Superior temporal gyrus (tissue), 1 donor: ENCODE measurements at regions not wholly inside any gene's neighbourhood (a gene's known extent, or its start where the extent isn't known, plus 50 kb on each side); places are given as distances from the start of the nearest gene placed in this dataset.

Source experiments
- DNase-seq: peaks from one replicate; pipeline ENCODE4 v3.0.0-alpha.2; 2016; ENCODE audit errors: extremely low spot score

DNA sequence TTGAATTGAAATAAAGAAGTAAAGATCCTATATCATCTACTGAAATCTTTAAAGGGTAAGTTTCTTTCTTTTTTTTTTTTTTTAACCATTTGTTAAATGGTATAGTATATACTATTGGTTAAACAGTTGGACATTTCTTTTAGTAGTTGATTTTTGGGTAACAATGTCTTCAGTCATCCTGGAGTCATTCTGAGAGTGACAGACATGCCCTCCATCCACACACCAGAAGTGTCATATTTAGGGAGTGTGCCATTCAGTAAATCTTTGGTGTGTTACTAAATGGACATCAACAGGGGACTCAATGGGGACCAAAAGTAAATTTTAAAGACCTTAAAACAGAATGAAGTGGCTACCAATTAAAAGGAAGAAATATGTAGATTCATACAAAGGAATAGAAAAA, 50.8 kb upstream of the SLC39A10 start:
- no peak for DNase-seq

DNA sequence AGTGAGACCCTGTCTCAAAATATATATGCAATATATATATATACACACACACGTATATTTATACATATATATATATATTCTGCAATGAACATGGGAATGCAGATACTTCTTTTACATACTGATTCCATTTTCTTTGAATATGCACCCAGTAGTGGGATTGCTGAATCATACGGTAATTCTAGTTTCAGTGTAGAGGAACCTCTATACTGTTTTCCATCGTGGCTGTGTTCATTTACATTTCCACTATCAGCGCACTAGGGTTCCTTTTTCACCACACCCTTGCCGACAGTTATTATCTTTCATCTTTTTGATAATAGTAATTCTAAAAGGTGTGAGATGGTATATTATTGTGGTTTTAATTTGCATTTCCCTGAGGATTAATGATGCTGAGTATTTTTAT, 52.3 kb upstream of the SLC39A10 start:
- DNase-seq: no peak

- no peak for DNase-seq
Measured at GRCh38 chr2:195603998-195604397, 53.0 kb upstream of the SLC39A10 start.

DNA sequence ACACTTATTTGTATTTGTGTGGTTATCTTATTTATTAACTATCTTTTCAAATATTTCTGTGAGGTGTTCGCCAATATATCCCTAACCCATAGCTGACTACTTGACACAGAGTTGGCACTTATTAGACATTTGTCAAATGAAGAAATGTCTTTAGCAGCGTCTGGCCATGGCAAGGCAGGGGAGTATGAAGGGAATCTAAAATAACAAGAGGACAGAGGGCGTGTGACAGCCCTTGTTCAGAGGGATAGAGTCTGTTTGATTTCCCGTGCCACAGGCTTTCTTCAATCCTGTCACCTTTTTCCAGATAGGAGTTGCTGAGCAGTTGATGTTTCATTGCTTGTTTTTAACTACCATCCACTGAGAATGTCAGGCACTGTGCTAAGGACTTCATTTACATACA, 53.6 kb upstream of the SLC39A10 start:
- DNase-seq: no peak

DNA sequence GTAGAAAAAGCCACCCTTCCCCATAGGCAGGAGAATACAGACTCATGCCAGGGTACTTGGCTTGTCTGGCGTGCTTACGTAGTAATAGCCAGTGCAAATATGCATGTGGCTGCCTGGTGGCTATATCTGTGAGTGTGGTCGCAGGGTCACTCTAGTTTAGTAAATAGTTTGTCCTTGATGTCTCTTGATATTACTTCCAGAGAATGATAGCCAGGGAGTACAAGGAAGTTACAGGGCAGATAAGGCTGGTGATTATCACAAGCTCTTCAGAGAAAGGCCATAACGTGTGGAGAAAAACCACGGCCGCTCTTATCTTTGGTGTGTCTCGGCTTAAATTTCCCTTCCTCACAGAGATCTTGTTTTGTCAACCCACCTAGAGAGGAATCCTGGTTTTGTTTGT, 54.3 kb upstream of the SLC39A10 start:
- no peak for DNase-seq

GRCh38 chr2:195601361-195601760, 55.7 kb upstream of the SLC39A10 start:
- no peak for DNase-seq

DNA sequence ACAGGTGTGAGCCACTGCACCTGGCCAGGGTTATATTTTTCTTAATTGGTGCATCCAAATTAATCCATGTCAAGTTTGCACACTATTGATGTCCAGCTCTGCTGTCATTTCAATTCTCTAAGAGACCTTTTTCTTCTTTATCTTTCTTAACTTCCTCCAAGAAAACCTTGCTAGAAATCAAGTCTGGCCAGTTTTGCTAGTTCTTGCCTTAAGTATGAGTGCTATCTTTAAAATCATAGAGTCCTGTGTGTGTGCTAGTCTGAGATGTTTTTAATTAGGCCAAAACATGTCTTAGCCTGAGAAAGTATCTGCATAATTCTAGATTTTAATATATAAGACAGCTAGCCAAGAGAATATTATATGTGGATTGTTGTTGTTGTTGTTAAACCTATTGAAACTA, 56.2 kb upstream of the SLC39A10 start:
- DNase-seq: no peak

- DNase-seq: no peak
Measured at GRCh38 chr2:195596840-195597239, 60.2 kb upstream of the SLC39A10 start.

DNA sequence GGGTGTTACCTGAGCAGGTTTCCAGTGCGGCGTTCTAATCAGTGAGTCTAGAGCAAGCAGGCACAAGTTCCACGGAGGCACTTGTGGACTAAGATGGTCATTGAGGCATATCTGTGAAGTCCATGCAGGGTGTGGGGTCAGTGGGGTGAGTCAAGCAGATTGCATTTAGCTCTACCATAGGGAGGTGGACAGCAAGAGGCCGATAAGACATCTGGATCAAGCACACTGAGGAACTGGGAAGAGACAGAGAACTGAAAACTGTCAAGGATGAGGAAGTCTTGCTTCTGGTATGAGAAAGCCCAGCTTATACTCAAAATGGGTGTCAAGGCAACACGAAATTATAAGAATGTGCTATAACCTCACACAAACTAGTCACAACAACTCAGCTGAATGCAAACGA, 61.2 kb upstream of the SLC39A10 start:
- no peak for DNase-seq

GRCh38 chr2:195594919-195595694, 61.9 kb upstream of the SLC39A10 start:
- no peak for DNase-seq

DNA sequence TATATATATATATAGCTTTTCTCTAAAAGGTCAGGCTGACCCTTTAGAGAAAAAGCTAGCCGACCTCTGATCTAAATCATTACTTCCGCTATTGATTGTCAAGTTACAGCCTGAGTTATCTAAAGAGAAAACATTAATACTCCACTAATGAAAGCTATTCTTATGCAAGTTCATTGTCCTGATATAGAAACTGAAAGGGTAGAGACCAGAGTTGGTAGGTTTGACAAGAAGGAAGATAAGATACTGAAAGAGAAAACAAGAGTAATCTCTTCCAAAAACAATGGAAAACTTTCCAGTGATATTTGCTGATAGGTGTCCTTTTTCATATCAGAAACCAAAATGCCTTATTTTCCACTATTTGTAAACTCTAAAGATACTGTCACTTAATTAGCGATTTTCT, 62.8 kb upstream of the SLC39A10 start:
- DNase-seq: no peak

- DNase-seq: peak; percentile 70
Measured at GRCh38 chr2:195592105-195592504, 64.9 kb upstream of the SLC39A10 start.

- no peak for DNase-seq
Measured at GRCh38 chr2:195590861-195591205, 66.2 kb upstream of the SLC39A10 start.

GRCh38 chr2:195590199-195590860, 66.7 kb upstream of the SLC39A10 start:
- DNase-seq: no peak

DNA sequence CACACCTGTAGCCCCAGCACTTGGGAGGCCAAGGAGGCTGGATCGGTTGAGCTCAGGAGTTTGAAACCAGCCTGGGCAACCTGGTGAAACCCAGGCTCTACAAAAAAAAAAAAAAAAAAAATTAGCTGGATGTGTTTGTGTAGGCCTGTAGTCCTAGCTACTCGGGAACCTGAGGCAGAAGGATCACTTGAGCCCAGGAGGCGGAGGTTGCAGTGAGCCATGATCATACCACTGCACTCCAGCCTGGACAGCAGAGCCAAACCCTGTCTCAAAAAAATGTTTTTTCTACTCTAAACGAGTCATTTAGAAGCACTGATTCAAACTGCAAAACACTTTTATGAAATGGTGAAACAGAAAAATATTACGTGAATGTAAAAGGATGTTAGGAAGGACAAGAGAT, 69.1 kb upstream of the SLC39A10 start:
- DNase-seq: no peak

- no peak for DNase-seq
Measured at GRCh38 chr2:195586062-195586714, 70.8 kb upstream of the SLC39A10 start.

GRCh38 chr2:195582188-195582587, 74.8 kb upstream of the SLC39A10 start:
- no peak for DNase-seq

DNA sequence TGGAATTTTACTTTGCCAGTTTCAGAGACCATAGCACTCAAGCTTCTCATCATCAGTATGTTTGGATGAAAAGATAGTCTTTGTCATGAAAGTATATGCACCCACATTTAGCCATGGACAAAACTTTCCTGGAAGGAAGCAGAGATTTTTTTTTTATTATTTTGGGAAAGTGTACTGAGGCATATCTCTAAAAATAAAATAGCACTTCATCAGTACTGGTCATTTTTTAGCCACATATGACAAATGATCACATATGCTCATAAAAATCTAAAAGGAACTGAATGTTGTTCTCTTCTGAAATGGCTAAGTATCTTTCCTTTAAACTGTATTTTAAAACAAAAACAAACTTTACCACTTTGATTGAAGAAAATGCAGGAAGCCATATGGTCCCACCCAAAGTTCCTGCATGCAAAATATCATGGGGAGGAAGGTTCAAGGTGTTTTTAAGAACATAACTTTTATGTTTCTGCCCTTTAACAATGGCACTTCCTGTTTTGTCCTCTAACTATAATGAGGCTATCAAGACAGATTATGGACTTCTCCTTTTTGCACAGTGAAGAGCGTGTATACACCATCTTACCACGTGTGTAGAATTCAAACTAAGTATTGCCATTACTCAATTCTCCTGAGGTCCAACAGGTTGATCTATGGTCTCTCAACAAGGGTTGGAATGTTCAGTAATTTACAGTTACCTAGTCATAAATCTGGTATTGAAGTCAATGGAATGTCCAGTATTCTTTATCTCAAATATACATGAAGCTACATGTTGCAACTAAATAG, 77.1 kb upstream of the SLC39A10 start:
- DNase-seq: no peak

DNA sequence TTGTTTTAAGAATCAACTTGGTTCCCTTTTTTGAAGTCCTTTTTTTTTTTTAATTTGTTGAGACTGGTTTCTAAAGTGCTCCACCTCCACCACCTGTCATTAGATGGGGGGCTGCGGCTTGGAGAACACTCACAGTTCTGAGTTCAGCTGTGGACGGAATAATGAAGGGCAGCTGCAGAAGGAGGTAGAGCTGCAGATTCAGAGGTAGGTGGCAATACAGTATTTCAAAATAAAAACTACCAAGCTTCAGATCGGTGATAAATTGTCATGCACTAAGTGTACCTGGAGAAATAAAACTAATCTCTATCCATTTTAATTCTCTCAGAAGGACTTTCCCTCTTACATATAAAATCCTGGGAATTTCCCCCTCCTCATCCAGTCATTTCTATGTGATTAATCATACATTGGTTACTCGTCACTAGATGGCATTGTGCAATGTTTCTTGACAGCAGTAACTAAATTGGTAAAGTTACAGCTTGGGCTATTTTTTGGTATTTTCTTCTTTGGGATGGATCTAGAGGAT, 81.1 kb upstream of the SLC39A10 start:
- DNase-seq: peak; percentile 83

- no peak for DNase-seq
Measured at GRCh38 chr2:195575016-195575415, 82.0 kb upstream of the SLC39A10 start.

DNA sequence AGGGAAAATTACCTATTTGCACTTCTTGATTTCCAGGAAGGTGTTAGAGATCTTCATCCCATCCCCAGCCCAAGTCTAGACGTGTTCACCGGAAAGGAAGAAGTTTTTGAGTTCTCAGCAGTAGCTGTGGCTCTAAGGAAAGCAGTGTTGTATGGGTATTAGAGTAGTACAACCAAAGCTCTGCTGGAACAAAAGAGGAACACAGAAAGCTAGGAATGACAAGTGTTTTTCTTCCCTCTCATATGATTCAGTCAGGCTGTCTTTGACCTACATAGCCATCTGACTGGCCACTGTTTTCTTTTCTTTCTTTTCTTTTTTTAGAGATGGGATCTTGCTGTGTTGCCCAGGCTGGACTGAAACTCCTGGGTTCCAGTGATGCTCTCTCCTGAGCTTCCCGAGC, 82.7 kb upstream of the SLC39A10 start:
- DNase-seq: no peak
